ENCODE measurements at regions not wholly inside any gene's neighbourhood (a gene's known extent, or its start where the extent isn't known, plus 50 kb on each side); places are given as distances from the start of the nearest gene placed in this dataset.
A peak's percentile ranks its signal among the peaks of the same experiment; 100 is the strongest.

DNA sequence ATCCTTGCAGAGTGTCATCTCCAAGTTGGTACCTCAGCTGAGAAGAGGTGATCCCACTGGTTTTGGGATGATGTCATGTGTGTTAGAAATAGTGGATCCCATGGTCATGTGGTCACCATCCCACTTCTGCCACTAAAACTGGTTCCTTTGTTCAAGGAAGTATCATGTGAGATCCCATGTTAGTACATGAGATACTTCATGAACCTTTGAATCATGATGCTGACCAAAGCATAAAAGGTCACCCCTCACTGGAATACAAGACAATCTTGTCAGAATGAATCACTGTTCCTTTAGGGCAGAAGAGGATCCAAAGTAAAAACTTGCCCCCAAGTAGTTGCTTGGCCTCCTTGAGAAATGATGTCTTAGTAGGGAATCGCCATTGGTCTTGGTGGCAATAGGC, 150.9 kb upstream of the MOCS2 start:
- H3K4me1 ChIP-seq (ENCODE audit: insufficient read depth, low read length, poor library complexity, severe bottlenecking): no peaks in the 10 kb centered on the region
- no peak for DNase-seq (ENCODE audit: low spot score)
- H3K27ac ChIP-seq (ENCODE audit: low read depth, low read length, poor library complexity, severe bottlenecking): no peak overlapping the region
- BruUV-seq (replicated peaks): no TSS peak
- no peaks in the 10 kb centered on the region; the same call in 1 of the 2 replicates for H3K9me2 ChIP-seq (ENCODE audit: insufficient read depth, low read length)
- no peaks in the 10 kb centered on the region for H3K36me3 ChIP-seq (ENCODE audit: insufficient read depth, low read length)
- H3K9me3 ChIP-seq (ENCODE audit: low read length): no peaks in the 10 kb centered on the region
- ChIA-PET POLR2A (interaction anchor here (1.0 kb wide), 1 partner anchor 10 kb away, joined by 4 read pairs; no protein-coding TSS in a partner anchor), CTCF (ENCODE audit: unreplicated experiment) (no interaction called here)
- H2AFZ ChIP-seq (ENCODE audit: low read length): no peak overlapping the region
- no peak overlapping the region for H3K4me3 ChIP-seq (ENCODE audit: low read depth, low read length, poor library complexity, severe bottlenecking)
- intact Hi-C loops (cut with micrococcal nuclease; ENCODE audit: unreplicated experiment): no loop called here
- H3K79me2 ChIP-seq (ENCODE audit: insufficient read depth, low read depth, low read length): no peaks in the 10 kb centered on the region
- no peaks in the 10 kb centered on the region for H4K20me1 ChIP-seq (ENCODE audit: insufficient read depth, low read length)
- H3K4me2 ChIP-seq (ENCODE audit: low read length): no peak overlapping the region
- TF ChIP-seq CTCF (conservative IDR thresholded peaks at IDR 0.05; ENCODE audit: low read length): no peak
- TF ChIP-seq EZH2phosphoT487 (IDR thresholded peaks at IDR 0.05; ENCODE audit: borderline replicate concordance, low read depth, low read length): no peak

DNA sequence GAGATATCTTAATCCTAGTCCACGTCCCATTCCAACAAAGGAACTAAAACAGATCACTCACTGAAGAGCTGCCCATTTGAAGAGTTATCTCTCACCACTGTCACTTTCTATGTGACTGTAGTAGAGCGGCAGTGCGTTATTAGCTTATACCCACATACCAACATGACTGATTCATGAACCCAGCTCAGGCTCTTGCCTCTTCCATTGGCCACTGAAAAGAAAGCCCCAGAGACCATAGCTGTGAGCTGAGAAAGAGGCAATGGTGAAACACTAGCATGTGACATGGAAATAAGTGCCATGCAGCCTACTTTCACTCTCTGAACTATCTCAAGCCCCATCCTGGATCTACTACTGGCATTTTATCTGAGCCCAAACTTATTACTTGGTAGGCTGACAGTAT, 151.7 kb upstream of the MOCS2 start:
- Histone ChIP-seq H3K79me2 (ENCODE audit: insufficient read depth, low read depth, low read length) (no peaks in the 10 kb centered on the region), H2AFZ (ENCODE audit: low read length) (no peak overlapping the region), H3K4me2 (ENCODE audit: low read length) (no peak overlapping the region), H4K20me1 (ENCODE audit: insufficient read depth, low read length) (no peaks in the 10 kb centered on the region), H3K4me1 (ENCODE audit: insufficient read depth, low read length, poor library complexity, severe bottlenecking) (no peaks in the 10 kb centered on the region), H3K4me3 (ENCODE audit: low read depth, low read length, poor library complexity, severe bottlenecking) (no peak overlapping the region), H3K36me3 (ENCODE audit: insufficient read depth, low read length) (no peaks in the 10 kb centered on the region), H3K27ac (ENCODE audit: low read depth, low read length, poor library complexity, severe bottlenecking) (no peak overlapping the region), H3K9me3 (ENCODE audit: low read length) (no peaks in the 10 kb centered on the region), H3K9me2 (ENCODE audit: insufficient read depth, low read length) (no peaks in the 10 kb centered on the region; the same call in 1 of the 2 replicates)
- no peak for DNase-seq (ENCODE audit: low spot score)
- ChIA-PET CTCF (ENCODE audit: unreplicated experiment) (no interaction called here), POLR2A (interaction anchor here (0.5 kb wide), 1 partner anchor 23 kb away, joined by 3 read pairs; no protein-coding TSS in a partner anchor)
- TF ChIP-seq EZH2phosphoT487 (IDR thresholded peaks at IDR 0.05; ENCODE audit: borderline replicate concordance, low read depth, low read length) (no peak), CTCF (conservative IDR thresholded peaks at IDR 0.05; ENCODE audit: low read length) (no peak)
- intact Hi-C loops (cut with micrococcal nuclease; ENCODE audit: unreplicated experiment): no loop called here
- no TSS peak for BruUV-seq (replicated peaks)

GRCh38 chr5:53262348-53262970, 152.9 kb upstream of the MOCS2 start:
- H3K9me2 ChIP-seq (ENCODE audit: insufficient read depth, low read length): no peaks in the 10 kb centered on the region; the same call in 1 of the 2 replicates
- no peak for DNase-seq (ENCODE audit: low spot score)
- H3K79me2 ChIP-seq (ENCODE audit: insufficient read depth, low read depth, low read length): no peaks in the 10 kb centered on the region
- no peak overlapping the region for H3K4me2 ChIP-seq (ENCODE audit: low read length)
- POLR2A ChIA-PET: interaction anchor here (1.0 kb wide), 1 partner anchor 28 kb away, joined by 3 read pairs; no protein-coding TSS in a partner anchor
- TF ChIP-seq EZH2phosphoT487 (IDR thresholded peaks at IDR 0.05; ENCODE audit: borderline replicate concordance, low read depth, low read length) (no peak), CTCF (conservative IDR thresholded peaks at IDR 0.05; ENCODE audit: low read length) (peak; percentile 47; the same call in 1 of the 2 replicates)
- H3K27ac ChIP-seq (ENCODE audit: low read depth, low read length, poor library complexity, severe bottlenecking): no peak overlapping the region
- H3K9me3 ChIP-seq (ENCODE audit: low read length): no peaks in the 10 kb centered on the region
- CTCF ChIA-PET (ENCODE audit: unreplicated experiment): no interaction called here
- H2AFZ ChIP-seq (ENCODE audit: low read length): no peak overlapping the region
- H3K4me1 ChIP-seq (ENCODE audit: insufficient read depth, low read length, poor library complexity, severe bottlenecking): no peaks in the 10 kb centered on the region
- H3K36me3 ChIP-seq (ENCODE audit: insufficient read depth, low read length): no peaks in the 10 kb centered on the region
- no peak overlapping the region for H3K4me3 ChIP-seq (ENCODE audit: low read depth, low read length, poor library complexity, severe bottlenecking)
- BruUV-seq (replicated peaks): no TSS peak
- no peaks in the 10 kb centered on the region for H4K20me1 ChIP-seq (ENCODE audit: insufficient read depth, low read length)
- intact Hi-C loops (cut with micrococcal nuclease; ENCODE audit: unreplicated experiment): no loop called here

Measured in OCI-LY7 (cell line).